ENCODE measurements at regions not wholly inside any gene's neighbourhood (a gene's known extent, or its start where the extent isn't known, plus 50 kb on each side); places are given as distances from the start of the nearest gene placed in this dataset.

- H3K9me3 Mint-ChIP-seq (ENCODE audit: low read depth) = no peaks in the 10 kb centered on the region
- ChIA-PET POLR2A (no interaction called here), CTCF (no interaction called here)
- H3K27ac Mint-ChIP-seq = no peak overlapping the region
- no peaks in the 10 kb centered on the region for H3K4me1 Mint-ChIP-seq
- intact Hi-C loops (cut with DNase I, micrococcal nuclease) = no loop called here
- ATAC-seq (no peak), DNase-seq (no peak)
- no peaks in the 10 kb centered on the region for H3K27me3 Mint-ChIP-seq
- H3K36me3 Mint-ChIP-seq (ENCODE audit: low read depth) = no peaks in the 10 kb centered on the region
- no peak overlapping the region for H3K4me3 Mint-ChIP-seq
Measured at GRCh38 chr3:103796068-103796467, 1361.3 kb downstream of the ZPLD1 start.

DNA sequence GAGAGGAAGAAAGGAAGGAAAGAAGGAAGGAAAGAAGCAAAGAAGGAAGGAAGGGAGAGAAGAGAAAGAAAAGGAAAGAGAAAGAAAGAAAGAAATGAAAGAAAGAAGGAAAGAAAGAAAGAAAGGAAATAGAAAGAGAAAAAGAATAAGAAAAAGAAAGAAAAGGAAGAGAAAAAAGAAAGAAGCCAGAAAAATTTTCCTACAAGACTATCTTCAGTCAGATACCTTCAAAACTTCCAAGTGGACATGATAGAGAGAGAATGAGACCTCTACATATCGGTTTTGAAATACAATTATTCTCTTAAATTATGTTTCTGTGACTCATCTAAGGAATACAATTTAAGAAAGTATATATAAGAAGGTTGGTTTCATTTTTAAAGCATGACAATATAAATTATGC lies 1369.0 kb downstream of the ZPLD1 start:
- Mint-ChIP-seq H3K27me3 (no peaks in the 10 kb centered on the region), H3K9me3 (ENCODE audit: low read depth) (peaks cover 9% of the 10 kb centered on the region), H3K36me3 (ENCODE audit: low read depth) (no peaks in the 10 kb centered on the region), H3K4me1 (no peaks in the 10 kb centered on the region), H3K27ac (no peak overlapping the region), H3K4me3 (no peak overlapping the region)
- CTCF ChIA-PET = no interaction called here
- POLR2A ChIA-PET = no interaction called here
- DNase-seq = no peak
- ATAC-seq = no peak
- intact Hi-C loops (cut with DNase I, micrococcal nuclease) = no loop called here

GRCh38 chr3:103810167-103810566 lies 1375.4 kb downstream of the ZPLD1 start:
- Mint-ChIP-seq H3K9me3 (ENCODE audit: low read depth) (peaks cover 22% of the 10 kb centered on the region), H3K27me3 (no peaks in the 10 kb centered on the region), H3K4me3 (no peak overlapping the region), H3K27ac (no peak overlapping the region), H3K4me1 (no peaks in the 10 kb centered on the region), H3K36me3 (ENCODE audit: low read depth) (no peaks in the 10 kb centered on the region)
- intact Hi-C loops (cut with DNase I, micrococcal nuclease) = no loop called here
- POLR2A ChIA-PET = no interaction called here
- no peak for ATAC-seq
- CTCF ChIA-PET = no interaction called here
- DNase-seq = no peak

DNA sequence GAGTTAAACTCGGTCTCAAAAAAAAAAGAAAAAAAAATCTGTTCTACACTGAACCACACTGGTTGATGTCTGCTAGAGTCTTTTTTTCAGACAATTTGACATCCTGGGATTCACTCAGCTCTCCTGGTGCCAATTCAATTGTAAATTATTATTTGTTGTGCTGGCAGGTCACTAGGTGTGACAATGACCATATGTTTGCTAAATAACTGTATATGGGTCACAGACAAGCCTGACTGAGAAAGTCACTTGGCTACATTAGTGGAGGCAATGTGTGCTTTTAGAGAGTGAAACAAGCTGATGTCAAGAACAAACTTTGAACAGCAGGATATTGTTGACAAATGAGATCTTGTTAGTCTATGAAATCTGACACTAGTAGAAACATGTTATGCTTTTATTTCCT lies 1379.1 kb downstream of the ZPLD1 start:
- no peak for ATAC-seq
- intact Hi-C loops (cut with DNase I, micrococcal nuclease) = no loop called here
- Mint-ChIP-seq H3K27ac (no peak overlapping the region), H3K9me3 (ENCODE audit: low read depth) (peaks cover 11% of the 10 kb centered on the region), H3K36me3 (ENCODE audit: low read depth) (no peaks in the 10 kb centered on the region), H3K4me3 (no peak overlapping the region), H3K27me3 (no peaks in the 10 kb centered on the region), H3K4me1 (no peaks in the 10 kb centered on the region)
- ChIA-PET CTCF (no interaction called here), POLR2A (no interaction called here)
- DNase-seq = no peak

DNA sequence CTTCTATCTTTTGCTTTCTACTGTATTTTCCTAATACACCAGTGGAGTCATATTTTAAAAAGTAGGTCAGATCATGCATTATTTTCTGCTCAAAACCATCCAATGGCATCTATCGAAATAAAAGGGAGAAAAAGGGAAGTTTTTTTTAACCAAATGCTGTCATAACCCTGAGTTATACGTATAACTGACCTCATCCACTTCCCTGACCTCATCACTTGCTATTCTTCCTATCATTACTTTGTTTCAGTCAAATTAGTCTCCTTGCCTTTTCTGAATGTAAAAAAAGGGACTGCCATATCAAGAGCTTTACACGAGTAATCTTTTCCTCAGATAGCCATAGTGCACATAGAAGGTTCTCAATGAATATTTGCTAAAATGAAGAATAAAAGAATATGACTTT lies 1383.6 kb downstream of the ZPLD1 start:
- H3K9me3 Mint-ChIP-seq (ENCODE audit: low read depth) = peaks cover 3% of the 10 kb centered on the region
- ATAC-seq (no peak), DNase-seq (no peak)
- no peak overlapping the region for H3K27ac Mint-ChIP-seq
- ChIA-PET POLR2A (no interaction called here), CTCF (no interaction called here)
- intact Hi-C loops (cut with DNase I, micrococcal nuclease) = no loop called here
- H3K27me3 Mint-ChIP-seq = no peaks in the 10 kb centered on the region
- no peaks in the 10 kb centered on the region for H3K4me1 Mint-ChIP-seq
- H3K36me3 Mint-ChIP-seq (ENCODE audit: low read depth) = no peaks in the 10 kb centered on the region
- H3K4me3 Mint-ChIP-seq = no peak overlapping the region

- no peak overlapping the region for H3K4me3 Mint-ChIP-seq
- CTCF ChIA-PET = no interaction called here
- intact Hi-C loops (cut with DNase I, micrococcal nuclease) = no loop called here
Measured at GRCh38 chr3:103818800-103819199, 1384.0 kb downstream of the ZPLD1 start.

GRCh38 chr3:103825586-103825985 lies 1390.8 kb downstream of the ZPLD1 start:
- ATAC-seq (no peak), DNase-seq (no peak)
- H3K36me3 Mint-ChIP-seq (ENCODE audit: low read depth) = no peaks in the 10 kb centered on the region
- peaks cover 7% of the 10 kb centered on the region for H3K9me3 Mint-ChIP-seq (ENCODE audit: low read depth)
- ChIA-PET POLR2A (no interaction called here), CTCF (no interaction called here)
- H3K27ac Mint-ChIP-seq = no peak overlapping the region
- no peaks in the 10 kb centered on the region for H3K4me1 Mint-ChIP-seq
- H3K4me3 Mint-ChIP-seq = no peak overlapping the region
- H3K27me3 Mint-ChIP-seq = no peaks in the 10 kb centered on the region
- intact Hi-C loops (cut with DNase I, micrococcal nuclease) = no loop called here

More at GRCh38 chr3:103818800-103819199, 1384.0 kb downstream of the ZPLD1 start:
- peaks cover 3% of the 10 kb centered on the region for H3K9me3 Mint-ChIP-seq (ENCODE audit: low read depth)
- no peaks in the 10 kb centered on the region for H3K4me1 Mint-ChIP-seq
- no peak overlapping the region for H3K27ac Mint-ChIP-seq
- no peaks in the 10 kb centered on the region for H3K36me3 Mint-ChIP-seq (ENCODE audit: low read depth)
- POLR2A ChIA-PET = no interaction called here
- no peaks in the 10 kb centered on the region for H3K27me3 Mint-ChIP-seq
- DNase-seq (no peak), ATAC-seq (no peak)

- POLR2A ChIA-PET = no interaction called here
- H3K36me3 Mint-ChIP-seq (ENCODE audit: low read depth) = no peaks in the 10 kb centered on the region
Measured at GRCh38 chr3:103829723-103830326, 1395.0 kb downstream of the ZPLD1 start.

GRCh38 chr3:103847081-103848062 lies 1412.6 kb downstream of the ZPLD1 start:
- ChIA-PET CTCF (no interaction called here), POLR2A (no interaction called here)
- Mint-ChIP-seq H3K9me3 (ENCODE audit: low read depth) (no peaks in the 10 kb centered on the region), H3K36me3 (ENCODE audit: low read depth) (no peaks in the 10 kb centered on the region), H3K4me1 (no peaks in the 10 kb centered on the region), H3K27ac (no peak overlapping the region), H3K4me3 (no peak overlapping the region), H3K27me3 (no peaks in the 10 kb centered on the region)
- intact Hi-C loops (cut with DNase I, micrococcal nuclease) = no loop called here
- DNase-seq (no peak), ATAC-seq (no peak)

More at GRCh38 chr3:103829723-103830326, 1395.0 kb downstream of the ZPLD1 start:
- no peaks in the 10 kb centered on the region for H3K4me1 Mint-ChIP-seq
- peaks cover 4% of the 10 kb centered on the region for H3K9me3 Mint-ChIP-seq (ENCODE audit: low read depth)
- DNase-seq (no peak), ATAC-seq (no peak)
- intact Hi-C loops (cut with DNase I, micrococcal nuclease) = no loop called here
- no peaks in the 10 kb centered on the region for H3K27me3 Mint-ChIP-seq
- no peak overlapping the region for H3K4me3 Mint-ChIP-seq
- H3K27ac Mint-ChIP-seq = no peak overlapping the region
- CTCF ChIA-PET = interaction anchor here (1.0 kb wide), 1 partner anchor 23 kb away, joined by 3 read pairs; no protein-coding TSS in a partner anchor

DNA sequence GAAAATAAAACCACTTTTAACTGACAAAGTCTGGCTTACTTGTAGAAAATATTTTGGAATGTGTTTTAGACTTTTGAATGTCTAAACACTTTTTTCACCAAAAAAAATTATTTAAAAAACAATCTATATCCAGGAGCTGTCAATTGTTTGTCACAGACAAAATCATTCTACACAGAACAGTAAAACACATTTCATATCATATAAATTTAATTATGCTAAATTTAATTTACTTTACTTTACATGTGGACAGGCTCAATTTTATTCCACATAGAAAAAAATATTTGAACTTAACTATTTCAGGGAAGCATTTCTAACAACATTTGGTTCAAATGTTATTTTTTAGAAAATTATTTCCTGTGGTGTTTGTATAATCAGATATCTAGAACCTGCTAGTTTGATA lies 1417.0 kb downstream of the ZPLD1 start:
- DNase-seq = no peak
- H3K4me3 Mint-ChIP-seq = no peak overlapping the region
- H3K4me1 Mint-ChIP-seq = no peaks in the 10 kb centered on the region
- no peak overlapping the region for H3K27ac Mint-ChIP-seq
- CTCF ChIA-PET = no interaction called here
- intact Hi-C loops (cut with DNase I, micrococcal nuclease) = no loop called here
- H3K27me3 Mint-ChIP-seq = no peaks in the 10 kb centered on the region
- H3K36me3 Mint-ChIP-seq (ENCODE audit: low read depth) = no peaks in the 10 kb centered on the region
- POLR2A ChIA-PET = no interaction called here
- peaks cover 2% of the 10 kb centered on the region for H3K9me3 Mint-ChIP-seq (ENCODE audit: low read depth)
- no peak for ATAC-seq

DNA sequence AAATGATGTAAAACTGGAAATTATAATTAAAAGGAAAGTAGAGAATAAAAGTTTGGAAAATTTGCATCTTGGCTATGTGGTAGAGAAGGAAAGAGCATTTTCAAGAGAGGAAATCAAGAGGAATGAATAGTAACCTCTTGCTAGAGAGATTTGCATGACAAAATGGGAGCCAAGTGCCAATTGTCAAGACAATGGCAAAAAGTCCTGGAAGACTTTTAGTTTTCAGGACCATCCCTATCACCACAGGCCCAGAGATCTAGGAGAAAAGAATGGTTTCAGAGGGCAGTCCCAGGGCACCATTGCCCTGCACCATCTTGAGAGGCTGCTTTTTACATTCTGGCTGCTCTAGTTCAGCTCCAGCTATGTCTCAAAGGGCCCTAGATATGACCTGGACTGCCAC lies 1427.6 kb downstream of the ZPLD1 start:
- intact Hi-C loops (cut with DNase I, micrococcal nuclease) = no loop called here
- Mint-ChIP-seq H3K27me3 (no peaks in the 10 kb centered on the region), H3K36me3 (ENCODE audit: low read depth) (no peaks in the 10 kb centered on the region), H3K4me1 (no peaks in the 10 kb centered on the region), H3K27ac (no peak overlapping the region), H3K9me3 (ENCODE audit: low read depth) (peaks cover 1% of the 10 kb centered on the region), H3K4me3 (no peak overlapping the region)
- DNase-seq (no peak), ATAC-seq (no peak)
- CTCF ChIA-PET = no interaction called here
- POLR2A ChIA-PET = no interaction called here

DNA sequence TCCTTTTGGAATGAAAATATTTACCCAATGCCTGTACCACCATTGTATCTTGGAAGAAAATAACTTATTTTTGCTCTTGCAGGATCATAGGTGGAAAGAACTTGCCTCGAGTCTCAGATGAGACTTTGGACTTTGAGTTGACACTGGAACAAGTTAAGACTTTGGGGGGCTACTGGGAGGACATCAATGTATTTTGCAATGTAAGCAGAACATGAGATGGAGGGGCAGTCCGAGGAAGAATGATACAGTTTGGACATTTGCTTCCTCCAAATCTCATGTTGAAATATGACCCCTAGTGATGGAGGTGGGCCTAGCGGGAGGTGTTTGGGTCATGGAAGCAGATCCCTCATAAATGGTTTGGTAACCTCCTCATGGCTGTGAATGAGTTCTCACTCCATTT lies 1428.6 kb downstream of the ZPLD1 start:
- no peaks in the 10 kb centered on the region for H3K36me3 Mint-ChIP-seq (ENCODE audit: low read depth)
- ATAC-seq (no peak), DNase-seq (no peak)
- no peaks in the 10 kb centered on the region for H3K27me3 Mint-ChIP-seq
- intact Hi-C loops (cut with DNase I, micrococcal nuclease) = no loop called here
- H3K4me3 Mint-ChIP-seq = no peak overlapping the region
- peaks cover 1% of the 10 kb centered on the region for H3K9me3 Mint-ChIP-seq (ENCODE audit: low read depth)
- H3K27ac Mint-ChIP-seq = no peak overlapping the region
- CTCF ChIA-PET = no interaction called here
- H3K4me1 Mint-ChIP-seq = no peaks in the 10 kb centered on the region
- POLR2A ChIA-PET = no interaction called here
